HG03135 (cell line): ENCODE measurements at regions not wholly inside any gene's neighbourhood (a gene's known extent, or its start where the extent isn't known, plus 50 kb on each side); places are given as distances from the start of the nearest gene placed in this dataset.
"Not testable (repeated sequence)": the region's sequence is repeated elsewhere in the genome, so short reads cannot be mapped to it uniquely, and the experiment has no call there.

Experiments
- ATAC-seq: cut with Tn5 transposase; IDR thresholded peaks from one replicate; pipeline ENCODE4 v1.9.1; 2021; ENCODE audit warnings: mild to moderate bottlenecking, moderate library complexity; ENCODE audit not compliant: unreplicated experiment

GRCh38 chr1:188642704-188643103 lies 1814.0 kb downstream of the PLA2G4A start:
- ATAC-seq = no peak

GRCh38 chr1:188652678-188653077 lies 1823.9 kb downstream of the PLA2G4A start:
- no peak for ATAC-seq

GRCh38 chr1:188655966-188656365 lies 1821.7 kb downstream of the BRINP3 start:
- ATAC-seq = not testable (repeated sequence)

- no peak for ATAC-seq
Observed at GRCh38 chr1:188660572-188660971, 1817.1 kb downstream of the BRINP3 start.

- ATAC-seq = no peak
Observed at GRCh38 chr1:188665477-188665876, 1812.2 kb downstream of the BRINP3 start.

- no peak for ATAC-seq
Observed at GRCh38 chr1:188668083-188668482, 1809.6 kb downstream of the BRINP3 start.

GRCh38 chr1:188669728-188670382 lies 1807.8 kb downstream of the BRINP3 start:
- ATAC-seq = no peak

- ATAC-seq = no peak
Observed at GRCh38 chr1:188670837-188671236, 1806.8 kb downstream of the BRINP3 start.

- ATAC-seq = no peak
Observed at GRCh38 chr1:188672153-188672552, 1805.5 kb downstream of the BRINP3 start.

- no peak for ATAC-seq
Observed at GRCh38 chr1:188689542-188689941, 1788.1 kb downstream of the BRINP3 start.

GRCh38 chr1:188700116-188700515 lies 1777.5 kb downstream of the BRINP3 start:
- ATAC-seq = no peak

- no peak for ATAC-seq
Observed at GRCh38 chr1:188706742-188707141, 1770.9 kb downstream of the BRINP3 start.

GRCh38 chr1:188708795-188709535 lies 1768.7 kb downstream of the BRINP3 start:
- no peak for ATAC-seq

GRCh38 chr1:188715566-188715965 lies 1762.1 kb downstream of the BRINP3 start:
- no peak for ATAC-seq

- no peak for ATAC-seq
Observed at GRCh38 chr1:188719735-188720134, 1757.9 kb downstream of the BRINP3 start.

GRCh38 chr1:188723332-188724020 lies 1754.2 kb downstream of the BRINP3 start:
- ATAC-seq = no peak

- no peak for ATAC-seq
Observed at GRCh38 chr1:188729039-188729438, 1748.6 kb downstream of the BRINP3 start.

- no peak for ATAC-seq
Observed at GRCh38 chr1:188735567-188735966, 1742.1 kb downstream of the BRINP3 start.

GRCh38 chr1:188749275-188749674 lies 1728.4 kb downstream of the BRINP3 start:
- ATAC-seq = not testable (repeated sequence)

- ATAC-seq = not testable (repeated sequence)
Observed at GRCh38 chr1:188752027-188752426, 1725.6 kb downstream of the BRINP3 start.

GRCh38 chr1:188757747-188758146 lies 1719.9 kb downstream of the BRINP3 start:
- ATAC-seq = not testable (repeated sequence)

- no peak for ATAC-seq
Observed at GRCh38 chr1:188761226-188761625, 1716.4 kb downstream of the BRINP3 start.
